CD4-positive, alpha-beta T cell treated with Interleukin-12 subunit alpha and Interleukin-12 subunit beta, for 1 hour (primary cell): ENCODE measurements at regions not wholly inside any gene's neighbourhood (a gene's known extent, or its start where the extent isn't known, plus 50 kb on each side); places are given as distances from the start of the nearest gene placed in this dataset.

Source experiments
- DNase-seq: peaks from one replicate; pipeline ENCODE4 v3.0.0-alpha.2; 2020

DNA sequence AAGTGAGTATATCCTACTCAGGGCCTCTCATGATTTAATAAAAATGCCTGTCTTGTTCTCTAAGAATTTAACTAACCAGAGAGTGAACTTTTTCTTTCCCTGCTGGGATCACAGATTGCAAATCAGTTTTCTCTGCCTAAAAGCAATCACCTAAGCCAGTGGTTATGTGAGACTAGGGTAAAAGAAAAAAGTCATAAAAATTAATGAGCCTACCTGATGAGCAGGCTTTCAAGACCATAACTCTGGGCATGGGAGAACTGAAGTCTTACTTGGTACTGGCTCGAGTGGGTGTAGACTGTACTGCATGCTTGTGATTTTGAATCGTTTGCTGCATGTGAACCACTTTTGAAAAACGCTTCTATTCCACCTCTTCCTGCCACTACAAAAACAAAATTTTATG, 1677.0 kb upstream of the LRRTM1 start:
- no peak for DNase-seq

GRCh38 chr2:81979086-81979485, 1674.5 kb upstream of the LRRTM1 start:
- no peak for DNase-seq

DNA sequence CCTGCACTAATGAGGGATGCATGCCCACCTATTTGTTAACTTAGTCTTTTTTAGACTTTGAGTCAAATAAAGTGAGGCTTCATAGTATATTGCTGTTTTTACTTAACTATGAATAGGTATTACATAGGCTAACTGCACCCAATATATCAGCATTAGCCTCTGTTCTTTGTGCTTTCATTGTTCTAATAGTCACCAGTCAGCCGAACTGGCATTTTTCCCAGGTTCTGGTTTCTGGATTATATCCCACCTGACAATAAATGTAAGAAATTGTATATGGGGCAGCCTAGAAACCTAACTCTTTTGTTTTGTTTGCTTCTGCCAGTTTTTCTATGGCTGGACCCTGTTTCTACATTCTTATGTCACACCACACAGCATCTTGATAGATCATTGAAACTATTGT, 1672.4 kb upstream of the LRRTM1 start:
- DNase-seq = no peak

DNA sequence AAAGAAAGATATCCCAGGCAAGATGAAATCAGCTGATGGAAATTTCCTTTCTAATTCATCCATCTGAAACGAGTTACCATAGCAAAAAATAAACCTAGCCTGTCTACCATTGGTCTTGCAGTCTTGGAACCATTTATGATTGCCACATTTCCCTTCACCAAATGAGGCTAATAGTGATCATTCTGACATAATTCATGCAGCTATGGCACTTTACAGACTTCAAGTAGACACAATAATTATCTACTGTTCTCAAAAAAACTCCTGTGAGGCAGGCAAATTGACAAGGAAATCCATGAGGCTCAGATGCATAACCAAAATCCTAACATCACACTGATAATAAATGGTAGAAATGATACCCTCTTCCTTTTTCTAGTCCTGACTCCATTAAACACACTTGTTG, 1669.7 kb upstream of the LRRTM1 start:
- DNase-seq = no peak

GRCh38 chr2:81942876-81943275, 1638.3 kb upstream of the LRRTM1 start:
- no peak for DNase-seq

- no peak for DNase-seq
These were observed 1637.7 kb upstream of the LRRTM1 start for GRCh38 chr2:81942136-81942680.

- DNase-seq = no peak
These were observed 1635.9 kb upstream of the LRRTM1 start for GRCh38 chr2:81940266-81940955.

- DNase-seq = no peak
These were observed 1633.4 kb upstream of the LRRTM1 start for GRCh38 chr2:81937944-81938343.

DNA sequence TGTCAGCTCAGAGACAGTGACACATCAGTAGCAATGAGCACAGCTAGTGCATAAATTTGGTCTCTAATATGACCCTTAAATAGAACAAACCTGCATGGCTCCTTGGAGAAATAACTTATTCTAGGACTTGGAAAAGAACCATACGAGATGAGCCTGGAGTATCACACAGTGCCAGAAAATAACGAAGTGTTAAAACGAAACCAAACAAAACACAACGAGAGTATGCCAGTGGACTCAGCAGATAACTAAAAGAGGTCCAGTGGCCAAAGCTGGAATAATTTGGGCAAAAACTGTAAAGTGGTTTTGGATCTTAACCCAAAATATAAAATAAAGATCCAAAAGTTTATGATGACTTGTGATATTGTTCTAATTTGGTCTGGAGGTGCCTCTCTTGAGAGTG, 1599.0 kb upstream of the LRRTM1 start:
- DNase-seq = no peak

- no peak for DNase-seq
These were observed 1596.5 kb upstream of the LRRTM1 start for GRCh38 chr2:81901017-81901416.

DNA sequence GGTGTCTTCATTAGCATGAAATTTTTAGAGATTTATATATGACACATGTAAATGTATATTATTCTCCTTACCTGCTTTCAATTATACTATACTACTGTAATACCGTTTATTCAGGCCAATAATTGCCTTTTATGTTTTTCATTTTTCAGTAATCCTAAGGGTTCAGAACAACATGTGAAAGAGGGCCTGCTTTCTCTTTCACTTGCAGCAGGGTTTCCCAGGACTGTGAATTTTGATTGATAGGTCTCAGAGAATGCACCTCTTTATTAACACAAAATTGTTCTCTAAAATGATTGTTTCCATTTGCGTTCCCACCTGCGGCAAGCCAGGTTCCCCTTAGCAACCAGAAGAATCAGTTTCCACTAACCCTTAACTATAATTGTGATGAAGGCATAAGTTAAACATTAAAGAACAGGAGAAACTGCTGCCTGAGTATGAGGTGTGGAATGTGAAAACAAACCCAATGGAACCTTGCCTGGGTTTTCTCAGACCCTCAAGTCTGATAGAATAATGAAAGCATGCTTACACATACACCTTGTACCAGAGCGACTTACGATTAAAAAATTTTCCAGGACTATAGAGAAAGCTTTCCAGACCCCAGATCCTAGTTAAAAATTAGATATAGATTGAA, 1591.2 kb upstream of the LRRTM1 start:
- DNase-seq = no peak

DNA sequence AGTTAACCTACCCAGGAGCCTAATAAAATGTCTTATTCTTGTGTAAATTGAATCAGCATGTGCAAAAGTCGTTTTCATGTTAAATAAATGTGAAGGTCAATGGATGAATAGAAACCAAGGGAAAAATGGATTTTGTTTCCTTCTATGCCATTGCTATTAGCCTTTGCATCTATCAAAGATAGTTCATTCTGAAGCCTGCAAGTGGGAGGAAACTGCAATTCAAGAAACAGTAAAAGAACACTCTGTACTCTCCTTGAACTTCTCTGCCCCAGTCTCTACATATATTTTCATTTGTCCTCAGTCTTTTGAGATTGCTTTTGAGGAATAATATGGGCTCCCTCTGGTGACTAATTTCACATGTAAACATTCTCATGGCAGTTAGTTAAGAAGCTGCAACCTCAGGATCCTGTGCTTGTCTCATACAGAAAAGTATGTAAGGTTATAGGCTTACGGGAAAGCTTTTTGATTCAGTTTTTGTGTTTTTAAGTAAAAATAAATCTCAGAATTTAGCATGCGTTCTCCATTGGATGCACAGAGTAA, 1590.0 kb upstream of the LRRTM1 start:
- DNase-seq = no peak

- DNase-seq = no peak
These were observed 1572.1 kb upstream of the LRRTM1 start for GRCh38 chr2:81876624-81877023.

DNA sequence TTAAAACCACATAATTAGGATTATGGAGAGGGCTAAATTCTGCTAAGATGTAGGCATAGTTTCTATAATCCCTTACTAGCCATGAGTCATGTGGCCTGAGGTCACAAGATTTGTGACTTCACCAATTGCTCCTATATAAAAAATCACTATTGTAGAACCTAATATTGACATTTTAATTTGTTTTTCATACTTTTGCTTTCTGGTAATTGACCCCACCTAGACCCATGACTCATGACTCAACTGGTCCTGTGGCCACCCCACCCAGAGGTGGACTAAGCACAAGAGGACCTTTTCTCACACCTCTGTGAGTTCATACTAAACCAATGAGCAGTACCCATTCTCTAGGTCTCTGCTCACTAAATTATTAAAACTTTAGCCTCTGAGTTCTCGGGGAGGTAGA, 1567.5 kb upstream of the LRRTM1 start:
- DNase-seq = no peak

- DNase-seq = no peak
These were observed 1565.6 kb upstream of the LRRTM1 start for GRCh38 chr2:81870119-81870518.

DNA sequence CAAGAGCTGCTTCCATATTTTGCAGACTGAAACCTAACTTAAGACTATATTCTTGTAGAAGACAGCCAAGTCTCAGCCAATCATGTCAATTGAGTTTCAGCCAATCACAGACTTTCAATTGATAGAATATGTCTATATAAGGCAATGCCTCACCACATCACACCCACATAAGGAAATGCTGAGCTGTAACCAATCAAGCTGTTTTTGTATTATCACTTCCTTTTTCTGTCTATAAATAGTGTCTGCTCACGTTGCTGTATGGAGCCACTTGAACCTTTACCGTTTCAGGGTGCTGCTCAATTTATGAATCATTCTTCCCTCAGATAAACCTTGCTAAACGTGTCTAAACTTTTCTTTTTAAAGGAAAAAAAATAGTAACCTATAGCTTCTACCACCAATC, 1554.4 kb upstream of the LRRTM1 start:
- no peak for DNase-seq

DNA sequence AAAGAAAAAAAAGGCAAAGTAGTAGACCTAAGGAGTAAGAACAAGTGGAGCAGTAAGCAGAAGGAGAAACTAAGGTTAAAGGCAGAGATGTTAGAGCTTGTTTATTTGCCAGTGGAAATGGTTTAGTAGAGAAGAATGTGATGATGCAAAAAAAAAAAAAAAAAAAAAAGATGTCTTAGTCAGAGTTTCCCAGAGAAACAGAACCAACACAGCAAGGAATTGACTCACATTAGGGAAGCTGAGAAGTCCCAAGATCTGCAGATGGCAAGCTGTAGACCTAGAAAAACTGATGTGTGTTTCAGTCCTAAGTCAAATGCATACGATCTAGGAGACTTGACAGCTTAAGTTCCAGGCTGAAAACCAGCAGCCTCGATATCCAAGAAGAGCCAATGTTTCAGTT, 1548.8 kb upstream of the LRRTM1 start:
- no peak for DNase-seq

GRCh38 chr2:81852651-81853050, 1548.1 kb upstream of the LRRTM1 start:
- no peak for DNase-seq

- no peak for DNase-seq
These were observed 1535.2 kb upstream of the LRRTM1 start for GRCh38 chr2:81839780-81840179.

- no peak for DNase-seq
These were observed 1530.9 kb upstream of the LRRTM1 start for GRCh38 chr2:81835321-81836000.

- no peak for DNase-seq
These were observed 1482.3 kb upstream of the LRRTM1 start for GRCh38 chr2:81786811-81787210.

DNA sequence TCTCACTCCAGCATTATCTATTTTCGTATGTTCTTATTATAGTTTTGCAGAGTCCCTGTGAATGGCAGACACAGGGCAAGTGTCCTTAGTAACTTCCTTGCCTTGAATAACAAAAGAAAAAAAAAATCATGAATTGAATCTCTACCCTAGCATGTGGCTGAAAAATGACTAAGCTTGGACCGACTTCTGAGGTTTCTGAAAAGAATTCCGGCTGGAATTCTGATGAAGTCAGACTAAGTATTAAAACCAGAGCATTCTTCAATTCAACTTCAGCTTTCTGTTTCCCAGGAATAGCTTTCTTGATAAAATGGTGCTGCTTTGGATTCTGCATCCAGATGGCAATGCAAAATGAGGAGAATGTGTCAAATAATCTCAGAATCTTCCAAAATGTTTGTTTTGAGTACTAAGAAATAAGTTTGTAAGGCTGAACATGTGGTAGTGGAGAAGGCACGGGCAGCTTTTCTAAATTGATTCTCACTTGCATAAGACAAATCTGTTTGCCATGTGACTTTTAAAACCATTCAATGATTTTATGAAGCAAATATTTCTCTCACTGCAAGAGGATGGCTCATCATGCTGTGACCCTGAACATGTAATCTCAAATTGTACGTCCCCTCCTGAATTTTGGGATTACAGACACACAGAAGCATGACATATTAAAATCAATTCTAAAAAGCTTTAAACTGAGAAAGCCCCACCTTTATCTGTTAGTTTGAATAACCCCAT, 1462.8 kb upstream of the LRRTM1 start:
- DNase-seq = no peak

DNA sequence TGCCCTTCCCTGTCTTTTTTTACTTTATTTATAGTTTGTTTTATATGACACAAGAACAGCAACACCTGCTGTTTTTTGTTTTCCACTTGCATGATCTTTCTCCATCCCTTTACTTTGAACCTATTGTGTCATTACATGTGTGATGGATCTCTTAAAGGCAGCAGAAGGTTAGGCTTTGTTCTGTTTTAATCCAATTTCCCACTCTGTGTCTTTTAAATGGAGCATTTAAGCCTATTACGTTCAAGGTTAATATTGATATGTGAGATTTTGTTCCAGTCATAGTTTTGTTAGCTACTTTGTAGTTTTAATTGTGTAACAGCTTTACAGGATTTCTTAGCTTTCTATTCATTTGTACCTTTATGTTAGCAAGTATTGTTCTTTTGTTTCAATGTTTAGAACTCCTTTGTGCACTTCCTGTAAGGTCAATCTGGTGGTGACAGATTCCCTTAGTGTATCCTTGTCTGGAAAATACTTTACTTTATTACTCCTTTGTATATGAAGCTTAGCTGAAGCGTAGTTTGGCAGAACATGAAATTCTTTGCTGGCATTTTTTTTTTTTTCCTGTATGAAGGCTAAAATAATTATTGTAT, 1443.0 kb upstream of the LRRTM1 start:
- no peak for DNase-seq
